HEK293T (cell line): ENCODE measurements at regions not wholly inside any gene's neighbourhood (a gene's known extent, or its start where the extent isn't known, plus 50 kb on each side); places are given as distances from the start of the nearest gene placed in this dataset.

ENCODE experiments used
- FOXK2 ChIP-seq: fragments of 450-650 bp; IDR thresholded peaks from 2 replicates; pipeline ENCODE4 v1.6.1; 2016; ENCODE audit warnings: mild to moderate bottlenecking
- FOXM1 ChIP-seq: fragments of 450-650 bp; IDR thresholded peaks from 2 replicates; pipeline ENCODE4 v1.6.1; 2017; ENCODE audit warnings: mild to moderate bottlenecking, borderline replicate concordance
- L3MBTL2 ChIP-seq: fragments of 450-650 bp; conservative IDR thresholded peaks from 2 replicates; pipeline ENCODE4 v1.6.1; 2016; ENCODE audit warnings: mild to moderate bottlenecking
- LEF1 ChIP-seq: fragments of 450-650 bp; IDR thresholded peaks from 2 replicates; pipeline ENCODE4 v1.6.1; 2017; ENCODE audit warnings: mild to moderate bottlenecking, borderline replicate concordance
- PKNOX1 ChIP-seq: fragments of 450-650 bp; IDR thresholded peaks from 2 replicates; pipeline ENCODE4 v1.6.1; 2016
- TARDBP ChIP-seq: fragments of 450-650 bp; IDR thresholded peaks from 2 replicates; pipeline ENCODE4 v1.6.1; 2016
- ZNF384 ChIP-seq: fragments of 450-650 bp; IDR thresholded peaks from 2 replicates; pipeline ENCODE4 v1.6.1; 2016

GRCh38 chr3:34439796-34440195 lies 641.4 kb downstream of the PDCD6IP start:
- no peak for TF ChIP-seq FOXM1
- TF ChIP-seq PKNOX1 = no peak
- TF ChIP-seq LEF1 = no peak
- no peak for TF ChIP-seq ZNF384
- no peak for TF ChIP-seq FOXK2
- TF ChIP-seq TARDBP = no peak
- no peak for TF ChIP-seq L3MBTL2
